ENCODE measurements at regions not wholly inside any gene's neighbourhood (a gene's known extent, or its start where the extent isn't known, plus 50 kb on each side); places are given as distances from the start of the nearest gene placed in this dataset.

GRCh38 chr9:108278341-108278740 is 577.4 kb downstream of the ACTL7B start:
- TF ChIP-seq CTCF (IDR thresholded peaks at IDR 0.05; ENCODE audit: low read depth, low read length, missing input control) (no peak), REST (IDR thresholded peaks at IDR 0.05) (no peak), FOXA1 (IDR thresholded peaks at IDR 0.05) (no peak), ATF3 (IDR thresholded peaks at IDR 0.05) (no peak), ZBTB33 (IDR thresholded peaks at IDR 0.05) (no peak), TAF1 (conservative IDR thresholded peaks at IDR 0.05) (no peak)
